Adrenal gland (tissue), 9 donors: ENCODE measurements at regions not wholly inside any gene's neighbourhood (a gene's known extent, or its start where the extent isn't known, plus 50 kb on each side); places are given as distances from the start of the nearest gene placed in this dataset.

Experiments
- DNase-seq, 7 donors: peaks; one replicate each; pipeline ENCODE4 v3.0.0-alpha.2; 2019 to 2020
- H3K27ac ChIP-seq, 5 donors: fragments of 200-600 bp; sonication (generic) in 4 of 5; 1 replicate in 3 of 5; 2 replicates in 2 of 5; pipeline versions ENCODE4 v1.5.1 to v1.8.0; 2016 to 2020; ENCODE audit warnings: mild to moderate bottlenecking in 1 of 5
- H3K27me3 ChIP-seq: fragments of 200-600 bp; 2 replicates; pipeline ENCODE4 v1.8.0; 2021
- H3K36me3 ChIP-seq, 2 donors: fragments of 200-600 bp; replicated peaks in 1 of 2; 1 replicate in 1 of 2; 2 replicates in 1 of 2; pipeline versions ENCODE4 v1.5.1 to v1.8.0; 2018 to 2022
- H3K4me1 ChIP-seq, 2 donors: fragments of 200-600 bp; replicated peaks in 1 of 2; 1 replicate in 1 of 2; 2 replicates in 1 of 2; pipeline versions ENCODE4 v1.5.1 to v1.8.0; 2018 to 2021
- H3K4me3 ChIP-seq, 4 donors: fragments of 200-600 bp; sonication (generic) in 3 of 4; one replicate each; pipeline ENCODE4 v1.5.1; 2016 to 2018
- H3K9me3 ChIP-seq, 3 donors: fragments of 200-600 bp; sonication (generic) in 1 of 3; replicated peaks in 1 of 3; 1 replicate in 2 of 3; 2 replicates in 1 of 3; pipeline versions ENCODE4 v1.5.1 to v1.8.0; 2016 to 2021
- POLR2A ChIP-seq, 2 donors: fragments of 450-650 bp; IDR thresholded peaks; one replicate each; pipeline ENCODE4 v1.6.1; 2017; ENCODE audit warnings: antibody characterized with exemption in 2 of 2, mild to moderate bottlenecking in 2 of 2, moderate library complexity in 1 of 2
- WGBS, 4 donors: extraction: QIAGEN DNeasy Blood & Tissue Kit in 2 of 4; methylation state at CpG; one replicate each; pipeline versions ENCODE4 v1.1.5 to v1.1.7; 2013 to 2017; 5-methylcytosine and 5-hydroxymethylcytosine counted together
- intact Hi-C, 2 donors: fragments of 100-400 bp; cut with DNase I; formaldehyde crosslinking; loops; one replicate each; pipeline versions ENCODE4 v1.14.1 to v1.15.0; 2022 to 2023
- TF ChIP-seq, protein P1 (sequence below), 6 experiments: fragments of 450-650 bp in 4 of 6; fragments of 200-600 bp in 2 of 6; sonication (generic) in 1 of 6; IDR thresholded peaks; 1 replicate in 5 of 6; 2 replicates in 1 of 6; pipeline versions ENCODE4 v1.5.1 to v1.8.0; 2016 to 2021; ENCODE audit warnings: antibody characterized with exemption in 6 of 6, mild to moderate bottlenecking in 2 of 6, moderate library complexity in 1 of 6
- donor health status: healthy with polysubstance abuse.
- donor health status: Bipolar disorder and iron deficiency.
- donor health status: DM: yes; HTN: yes; CAD: no.
- donor health status: DM: no; HTN: no; CAD: no.
- donor health status: DM: no; HTN: no; CAD: no.

DNA sequence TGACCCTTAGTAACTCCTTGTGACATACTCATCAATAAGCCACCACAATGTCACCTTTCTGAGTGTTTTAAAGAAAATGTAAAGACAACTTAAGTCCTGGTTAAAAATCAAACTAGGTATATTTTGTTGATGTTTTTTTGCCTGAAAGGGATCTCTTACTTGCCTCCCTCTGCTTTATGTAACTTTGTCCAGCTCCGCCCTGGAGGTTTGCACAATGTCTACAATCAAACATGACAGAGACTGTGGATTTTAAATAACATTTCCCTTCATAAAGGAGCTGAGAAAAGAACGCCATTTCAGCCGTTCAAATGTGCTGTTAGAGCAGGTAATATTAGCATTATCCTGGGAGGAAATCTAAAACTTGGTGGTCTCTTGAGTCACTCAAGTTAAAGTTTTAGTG lies 613.9 kb downstream of the SOX5 start:
- H3K4me3 ChIP-seq, result no peak overlapping the region
- intact Hi-C loops, result no loop called here

DNA sequence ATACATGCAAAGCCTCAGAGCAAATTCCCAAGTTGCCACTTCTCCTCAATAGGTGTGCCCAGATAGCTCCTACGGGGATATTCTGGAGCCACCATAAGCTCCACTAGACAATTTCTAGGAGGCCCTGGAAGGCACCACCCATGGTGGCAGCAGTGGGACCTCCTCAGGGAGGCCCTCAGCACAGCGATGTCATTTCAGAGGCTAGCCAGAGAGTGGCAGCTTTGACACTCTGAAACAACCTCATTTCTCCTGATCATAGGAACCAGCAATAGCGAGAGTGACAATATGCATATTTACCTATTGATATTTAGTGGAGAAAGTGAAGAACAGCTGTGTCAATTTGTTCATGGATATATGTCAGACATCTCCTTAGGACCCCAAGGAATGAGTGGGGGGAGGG lies 612.3 kb downstream of the SOX5 start:
- no peak for DNase-seq
- TF ChIP-seq, protein P1, sequence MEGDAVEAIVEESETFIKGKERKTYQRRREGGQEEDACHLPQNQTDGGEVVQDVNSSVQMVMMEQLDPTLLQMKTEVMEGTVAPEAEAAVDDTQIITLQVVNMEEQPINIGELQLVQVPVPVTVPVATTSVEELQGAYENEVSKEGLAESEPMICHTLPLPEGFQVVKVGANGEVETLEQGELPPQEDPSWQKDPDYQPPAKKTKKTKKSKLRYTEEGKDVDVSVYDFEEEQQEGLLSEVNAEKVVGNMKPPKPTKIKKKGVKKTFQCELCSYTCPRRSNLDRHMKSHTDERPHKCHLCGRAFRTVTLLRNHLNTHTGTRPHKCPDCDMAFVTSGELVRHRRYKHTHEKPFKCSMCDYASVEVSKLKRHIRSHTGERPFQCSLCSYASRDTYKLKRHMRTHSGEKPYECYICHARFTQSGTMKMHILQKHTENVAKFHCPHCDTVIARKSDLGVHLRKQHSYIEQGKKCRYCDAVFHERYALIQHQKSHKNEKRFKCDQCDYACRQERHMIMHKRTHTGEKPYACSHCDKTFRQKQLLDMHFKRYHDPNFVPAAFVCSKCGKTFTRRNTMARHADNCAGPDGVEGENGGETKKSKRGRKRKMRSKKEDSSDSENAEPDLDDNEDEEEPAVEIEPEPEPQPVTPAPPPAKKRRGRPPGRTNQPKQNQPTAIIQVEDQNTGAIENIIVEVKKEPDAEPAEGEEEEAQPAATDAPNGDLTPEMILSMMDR (IDR thresholded peaks at IDR 0.05), result no peak
- no peak for TF ChIP-seq POLR2A (IDR thresholded peaks at IDR 0.05)
- H3K27me3 ChIP-seq, result no peaks in the 10 kb centered on the region
- 86 to 90% (median 88%) methylated on average over 2 to 3 of the region's 3 CpGs for WGBS, 4 donors
- H3K4me1 ChIP-seq, result no peaks in the 10 kb centered on the region
- H3K36me3 ChIP-seq, result no peaks in the 10 kb centered on the region
- no peaks in the 10 kb centered on the region for H3K9me3 ChIP-seq
- H3K27ac ChIP-seq, result no peak overlapping the region
- no peak overlapping the region for H3K4me3 ChIP-seq
- intact Hi-C loops, result no loop called here

More for the DNA sequence above, 613.9 kb downstream of the SOX5 start:
- Histone ChIP-seq H3K27me3 (no peaks in the 10 kb centered on the region), H3K4me1 (no peaks in the 10 kb centered on the region), H3K27ac (no peak overlapping the region), H3K36me3 (no peaks in the 10 kb centered on the region), H3K9me3 (no peaks in the 10 kb centered on the region)
- no peak for DNase-seq
- WGBS, 4 donors, result 66 to 79% (median 68%) methylated on average over 3 of the region's 3 CpGs
- TF ChIP-seq, protein P1 (IDR thresholded peaks at IDR 0.05), result no peak
- TF ChIP-seq POLR2A (IDR thresholded peaks at IDR 0.05), result no peak

DNA sequence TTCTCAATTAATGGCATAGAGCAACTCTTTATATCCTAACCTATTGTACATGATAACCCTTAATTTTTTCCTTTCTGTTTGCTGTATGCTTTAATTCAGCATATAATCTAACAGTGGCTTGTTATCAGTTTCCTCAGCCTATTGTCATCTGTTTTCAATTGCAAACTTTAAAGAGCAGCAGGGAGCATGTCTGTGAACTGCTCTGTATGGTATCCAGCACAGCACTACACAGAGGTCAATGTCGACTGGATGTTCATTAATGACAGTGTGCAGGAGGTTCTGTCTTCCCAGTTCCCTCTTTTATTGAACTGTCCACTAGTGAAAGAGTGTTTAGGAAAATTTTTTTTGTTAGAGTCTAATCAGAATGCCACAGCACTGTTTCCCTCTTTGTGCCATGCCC lies 609.1 kb downstream of the SOX5 start:
- 37 to 71% (median 40%) methylated on average over 1 of the region's 1 CpG for WGBS, 4 donors
- Histone ChIP-seq H3K9me3 (no peaks in the 10 kb centered on the region), H3K27ac (no peak overlapping the region), H3K4me1 (no peaks in the 10 kb centered on the region), H3K27me3 (no peaks in the 10 kb centered on the region), H3K4me3 (no peak overlapping the region), H3K36me3 (no peaks in the 10 kb centered on the region)
- TF ChIP-seq, protein P1 (IDR thresholded peaks at IDR 0.05), result no peak
- no peak for TF ChIP-seq POLR2A (IDR thresholded peaks at IDR 0.05)
- DNase-seq, result no peak
- intact Hi-C loops, result no loop called here

DNA sequence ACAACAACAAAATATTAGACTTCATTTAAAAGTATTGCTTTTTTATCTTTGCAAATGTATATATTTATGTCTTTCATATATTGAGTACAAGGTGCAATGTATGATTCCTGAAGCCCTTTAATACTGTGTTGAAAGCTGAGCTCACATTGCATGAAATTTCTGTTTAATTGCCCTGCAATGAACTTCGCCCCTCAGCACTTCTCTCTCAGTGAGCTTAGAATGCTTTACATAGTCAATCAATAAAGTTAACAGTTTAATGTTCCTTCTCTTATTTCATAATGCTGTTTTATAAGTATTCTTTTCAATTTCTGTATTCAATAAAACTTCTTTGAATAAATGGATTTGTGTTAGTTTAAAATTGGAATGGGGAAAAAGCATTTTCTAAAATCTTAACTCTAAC lies 607.1 kb downstream of the SOX5 start:
- Histone ChIP-seq H3K36me3 (no peaks in the 10 kb centered on the region), H3K9me3 (no peaks in the 10 kb centered on the region), H3K27me3 (no peaks in the 10 kb centered on the region), H3K27ac (no peak overlapping the region), H3K4me1 (no peaks in the 10 kb centered on the region), H3K4me3 (no peak overlapping the region)
- TF ChIP-seq, protein P1 (IDR thresholded peaks at IDR 0.05), result no peak
- TF ChIP-seq POLR2A (IDR thresholded peaks at IDR 0.05), result no peak
- 67 to 79% (median 70%) methylated on average over 1 of the region's 1 CpG for WGBS, 4 donors
- intact Hi-C loops, result no loop called here
- no peak for DNase-seq
